ENCODE measurements at regions not wholly inside any gene's neighbourhood (a gene's known extent, or its start where the extent isn't known, plus 50 kb on each side); places are given as distances from the start of the nearest gene placed in this dataset.

- DNase-seq (ENCODE audit: low spot score) = no peak
- Histone ChIP-seq H3K4me1 (ENCODE audit: insufficient read depth, low read length, poor library complexity, severe bottlenecking) (peaks cover 19% of the 10 kb centered on the region), H3K4me2 (ENCODE audit: low read length) (peak overlapping the region; percentile 10; the same call in 1 of the 2 replicates), H3K9me2 (ENCODE audit: insufficient read depth, low read length) (no peaks in the 10 kb centered on the region), H3K4me3 (ENCODE audit: low read depth, low read length, poor library complexity, severe bottlenecking) (no peak overlapping the region), H2AFZ (ENCODE audit: low read length) (peak overlapping the region; percentile 18; the same call in 1 of the 2 replicates), H4K20me1 (ENCODE audit: insufficient read depth, low read length) (no peaks in the 10 kb centered on the region), H3K79me2 (ENCODE audit: insufficient read depth, low read depth, low read length) (no peaks in the 10 kb centered on the region), H3K36me3 (ENCODE audit: insufficient read depth, low read length) (no peaks in the 10 kb centered on the region), H3K9me3 (ENCODE audit: low read length) (no peaks in the 10 kb centered on the region), H3K27ac (ENCODE audit: low read depth, low read length, poor library complexity, severe bottlenecking) (no peak overlapping the region)
- ChIA-PET POLR2A (no interaction called here), CTCF (ENCODE audit: unreplicated experiment) (no interaction called here)
- BruUV-seq (replicated peaks) = no TSS peak
- no peak for TF ChIP-seq EZH2phosphoT487 (IDR thresholded peaks at IDR 0.05; ENCODE audit: borderline replicate concordance, low read depth, low read length)
- TF ChIP-seq CTCF (conservative IDR thresholded peaks at IDR 0.05; ENCODE audit: low read length) = no peak
- intact Hi-C loops (cut with micrococcal nuclease; ENCODE audit: unreplicated experiment) = no loop called here
These were observed 282.5 kb downstream of the ETS1 start for GRCh38 chr11:128304666-128305485.

- Histone ChIP-seq H3K79me2 (ENCODE audit: insufficient read depth, low read depth, low read length) (no peaks in the 10 kb centered on the region), H3K36me3 (ENCODE audit: insufficient read depth, low read length) (no peaks in the 10 kb centered on the region), H3K4me2 (ENCODE audit: low read length) (no peak overlapping the region), H4K20me1 (ENCODE audit: insufficient read depth, low read length) (no peaks in the 10 kb centered on the region), H3K4me3 (ENCODE audit: low read depth, low read length, poor library complexity, severe bottlenecking) (no peak overlapping the region), H2AFZ (ENCODE audit: low read length) (peak overlapping the region; percentile 8; the same call in 1 of the 2 replicates), H3K9me2 (ENCODE audit: insufficient read depth, low read length) (no peaks in the 10 kb centered on the region), H3K9me3 (ENCODE audit: low read length) (no peaks in the 10 kb centered on the region), H3K27ac (ENCODE audit: low read depth, low read length, poor library complexity, severe bottlenecking) (no peak overlapping the region), H3K4me1 (ENCODE audit: insufficient read depth, low read length, poor library complexity, severe bottlenecking) (peaks cover 19% of the 10 kb centered on the region)
- no peak for DNase-seq (ENCODE audit: low spot score)
- TF ChIP-seq EZH2phosphoT487 (IDR thresholded peaks at IDR 0.05; ENCODE audit: borderline replicate concordance, low read depth, low read length) = no peak
- no peak for TF ChIP-seq CTCF (conservative IDR thresholded peaks at IDR 0.05; ENCODE audit: low read length)
- intact Hi-C loops (cut with micrococcal nuclease; ENCODE audit: unreplicated experiment) = no loop called here
- no TSS peak for BruUV-seq (replicated peaks)
- POLR2A ChIA-PET = no interaction called here
- CTCF ChIA-PET (ENCODE audit: unreplicated experiment) = no interaction called here
These were observed 283.2 kb downstream of the ETS1 start for GRCh38 chr11:128304116-128304515.

- DNase-seq (ENCODE audit: low spot score) = no peak
- ChIA-PET CTCF (ENCODE audit: unreplicated experiment) (no interaction called here), POLR2A (interaction anchor here (0.7 to 1.4 kb wide), 6 partner anchors 9 to 1812 kb away, joined by 3 to 8 read pairs (median 4); no protein-coding TSS in a partner anchor)
- Histone ChIP-seq H3K4me1 (ENCODE audit: insufficient read depth, low read length, poor library complexity, severe bottlenecking) (peaks cover 22% of the 10 kb centered on the region), H3K4me2 (ENCODE audit: low read length) (no peak overlapping the region), H4K20me1 (ENCODE audit: insufficient read depth, low read length) (no peaks in the 10 kb centered on the region), H3K27ac (ENCODE audit: low read depth, low read length, poor library complexity, severe bottlenecking) (no peak overlapping the region), H2AFZ (ENCODE audit: low read length) (no peak overlapping the region), H3K9me2 (ENCODE audit: insufficient read depth, low read length) (no peaks in the 10 kb centered on the region), H3K79me2 (ENCODE audit: insufficient read depth, low read depth, low read length) (no peaks in the 10 kb centered on the region), H3K4me3 (ENCODE audit: low read depth, low read length, poor library complexity, severe bottlenecking) (no peak overlapping the region), H3K36me3 (ENCODE audit: insufficient read depth, low read length) (no peaks in the 10 kb centered on the region), H3K9me3 (ENCODE audit: low read length) (no peaks in the 10 kb centered on the region)
- no TSS peak for BruUV-seq (replicated peaks)
- TF ChIP-seq EZH2phosphoT487 (IDR thresholded peaks at IDR 0.05; ENCODE audit: borderline replicate concordance, low read depth, low read length) = no peak
- no peak for TF ChIP-seq CTCF (conservative IDR thresholded peaks at IDR 0.05; ENCODE audit: low read length)
- intact Hi-C loops (cut with micrococcal nuclease; ENCODE audit: unreplicated experiment) = no loop called here
These were observed 284.0 kb downstream of the ETS1 start for GRCh38 chr11:128303383-128303782.
